HEK293T (cell line): ENCODE measurements at regions not wholly inside any gene's neighbourhood (a gene's known extent, or its start where the extent isn't known, plus 50 kb on each side); places are given as distances from the start of the nearest gene placed in this dataset.

Source experiments
- BHLHE40 ChIP-seq: fragments of 450-650 bp; IDR thresholded peaks from 2 replicates; pipeline ENCODE4 v1.6.1; 2016; ENCODE audit warnings: mild to moderate bottlenecking, moderate library complexity, borderline replicate concordance
- LEF1 ChIP-seq: fragments of 450-650 bp; IDR thresholded peaks from 2 replicates; pipeline ENCODE4 v1.6.1; 2017; ENCODE audit warnings: mild to moderate bottlenecking, borderline replicate concordance
- NFRKB ChIP-seq: fragments of 450-650 bp; IDR thresholded peaks from 2 replicates; pipeline ENCODE4 v1.6.1; 2016; ENCODE audit warnings: mild to moderate bottlenecking, moderate library complexity

DNA sequence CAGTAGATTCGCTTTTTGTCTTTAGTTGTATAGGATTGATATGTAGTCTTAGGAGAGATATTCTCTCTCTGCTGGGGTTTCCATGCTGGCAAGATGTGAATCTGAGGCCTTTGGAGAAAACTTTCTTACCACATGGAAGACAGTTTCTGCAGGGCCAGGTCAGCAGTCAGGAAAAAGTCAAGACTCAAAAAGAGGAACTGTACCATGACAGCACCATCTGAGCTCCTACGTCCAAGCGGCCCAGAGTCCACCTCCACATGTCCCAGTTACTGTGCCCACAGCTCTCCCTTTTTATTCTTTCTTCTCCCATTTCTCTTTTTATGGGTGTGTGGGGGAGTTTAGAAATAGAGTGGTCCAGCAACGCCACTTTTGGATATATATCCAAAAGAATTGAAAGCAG, 172.0 kb downstream of the MTHFS start:
- TF ChIP-seq BHLHE40 (no peak), LEF1 (no peak), NFRKB (no peak)
